ENCODE measurements at regions not wholly inside any gene's neighbourhood (a gene's known extent, or its start where the extent isn't known, plus 50 kb on each side); places are given as distances from the start of the nearest gene placed in this dataset.

GRCh38 chr4:77413766-77414165 is 191.9 kb upstream of the CXCL13 start:
- Mint-ChIP-seq H3K36me3 (ENCODE audit: insufficient read depth, unreplicated experiment) (no peaks in the 10 kb centered on the region), H3K27ac (ENCODE audit: unreplicated experiment) (no peak overlapping the region), H3K4me3 (ENCODE audit: unreplicated experiment) (no peak overlapping the region), H3K27me3 (ENCODE audit: insufficient read depth, unreplicated experiment) (peaks cover 12% of the 10 kb centered on the region), H3K4me1 (ENCODE audit: low read depth, unreplicated experiment) (no peaks in the 10 kb centered on the region), H3K9me3 (ENCODE audit: unreplicated experiment) (no peaks in the 10 kb centered on the region)
- Histone ChIP-seq H3K4me3 (ENCODE audit: low read depth, low read length) (no peak overlapping the region), H3K4me1 (no peaks in the 10 kb centered on the region), H3K27me3 (replicated peaks; ENCODE audit: control insufficient read depth, insufficient read depth, low read length) (no peaks in the 10 kb centered on the region), H3K9me3 (no peaks in the 10 kb centered on the region), H3K36me3 (ENCODE audit: control insufficient read depth, insufficient read depth, low read length) (no peaks in the 10 kb centered on the region)
- intact Hi-C loops (cut with micrococcal nuclease; ENCODE audit: unreplicated experiment), result no loop called here
- CTCF ChIA-PET, result no interaction called here
- no TSS peak for BruUV-seq (replicated peaks)
- TF ChIP-seq, protein P1, sequence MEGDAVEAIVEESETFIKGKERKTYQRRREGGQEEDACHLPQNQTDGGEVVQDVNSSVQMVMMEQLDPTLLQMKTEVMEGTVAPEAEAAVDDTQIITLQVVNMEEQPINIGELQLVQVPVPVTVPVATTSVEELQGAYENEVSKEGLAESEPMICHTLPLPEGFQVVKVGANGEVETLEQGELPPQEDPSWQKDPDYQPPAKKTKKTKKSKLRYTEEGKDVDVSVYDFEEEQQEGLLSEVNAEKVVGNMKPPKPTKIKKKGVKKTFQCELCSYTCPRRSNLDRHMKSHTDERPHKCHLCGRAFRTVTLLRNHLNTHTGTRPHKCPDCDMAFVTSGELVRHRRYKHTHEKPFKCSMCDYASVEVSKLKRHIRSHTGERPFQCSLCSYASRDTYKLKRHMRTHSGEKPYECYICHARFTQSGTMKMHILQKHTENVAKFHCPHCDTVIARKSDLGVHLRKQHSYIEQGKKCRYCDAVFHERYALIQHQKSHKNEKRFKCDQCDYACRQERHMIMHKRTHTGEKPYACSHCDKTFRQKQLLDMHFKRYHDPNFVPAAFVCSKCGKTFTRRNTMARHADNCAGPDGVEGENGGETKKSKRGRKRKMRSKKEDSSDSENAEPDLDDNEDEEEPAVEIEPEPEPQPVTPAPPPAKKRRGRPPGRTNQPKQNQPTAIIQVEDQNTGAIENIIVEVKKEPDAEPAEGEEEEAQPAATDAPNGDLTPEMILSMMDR (IDR thresholded peaks at IDR 0.05; ENCODE audit: insufficient read depth in 1 of 2, low read depth in 1 of 2, low read length in 1 of 2, severe bottlenecking in 1 of 2, unreplicated experiment in 1 of 2), result no peak
- POLR2A ChIA-PET, result no interaction called here
- no peak for DNase-seq

DNA sequence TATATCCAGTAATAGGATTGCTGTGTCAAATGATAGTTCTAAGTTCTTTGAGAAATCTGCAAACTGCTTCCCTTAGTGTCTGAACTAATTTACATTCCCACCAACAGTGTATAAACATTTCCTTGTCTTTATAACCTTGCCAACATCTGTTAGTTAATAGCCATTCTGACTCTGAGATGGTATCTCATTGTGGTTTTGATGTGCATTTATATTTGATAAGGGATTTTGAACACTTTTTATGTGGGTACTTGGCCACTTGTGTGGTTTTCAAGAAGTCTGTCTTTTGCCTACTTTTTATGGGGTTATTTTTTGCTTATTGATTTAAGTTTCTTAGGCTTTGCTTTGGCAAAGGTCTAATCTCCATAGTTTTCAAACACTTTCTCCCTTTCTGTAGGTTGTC is 189.9 kb upstream of the CXCL13 start:
- no peaks in the 10 kb centered on the region for H3K9me3 Mint-ChIP-seq (ENCODE audit: unreplicated experiment)
- Histone ChIP-seq H3K27me3 (replicated peaks; ENCODE audit: control insufficient read depth, insufficient read depth, low read length) (no peaks in the 10 kb centered on the region), H3K36me3 (ENCODE audit: control insufficient read depth, insufficient read depth, low read length) (no peaks in the 10 kb centered on the region), H3K9me3 (no peaks in the 10 kb centered on the region), H3K4me3 (ENCODE audit: low read depth, low read length) (no peak overlapping the region), H3K4me1 (no peaks in the 10 kb centered on the region)
- peaks cover 12% of the 10 kb centered on the region for H3K27me3 Mint-ChIP-seq (ENCODE audit: insufficient read depth, unreplicated experiment)
- TF ChIP-seq, protein P1 (IDR thresholded peaks at IDR 0.05; ENCODE audit: insufficient read depth in 1 of 2, low read depth in 1 of 2, low read length in 1 of 2, severe bottlenecking in 1 of 2, unreplicated experiment in 1 of 2), result no peak
- H3K27ac Mint-ChIP-seq (ENCODE audit: unreplicated experiment), result no peak overlapping the region
- no peak for DNase-seq
- ChIA-PET POLR2A (no interaction called here), CTCF (no interaction called here)
- H3K4me3 Mint-ChIP-seq (ENCODE audit: unreplicated experiment), result no peak overlapping the region
- no peaks in the 10 kb centered on the region for H3K36me3 Mint-ChIP-seq (ENCODE audit: insufficient read depth, unreplicated experiment)
- intact Hi-C loops (cut with micrococcal nuclease; ENCODE audit: unreplicated experiment), result loop anchor here (5.0 kb wide), 1 partner anchor 38 kb away; no protein-coding TSS in a partner anchor
- H3K4me1 Mint-ChIP-seq (ENCODE audit: low read depth, unreplicated experiment), result no peaks in the 10 kb centered on the region
- no TSS peak for BruUV-seq (replicated peaks)

- intact Hi-C loops (cut with micrococcal nuclease; ENCODE audit: unreplicated experiment), result loop anchor here (5.0 kb wide), 1 partner anchor 41 kb away; no protein-coding TSS in a partner anchor
- TF ChIP-seq, protein P1 (IDR thresholded peaks at IDR 0.05; ENCODE audit: insufficient read depth in 1 of 2, low read depth in 1 of 2, low read length in 1 of 2, severe bottlenecking in 1 of 2, unreplicated experiment in 1 of 2), result peak in 1 of 2 experiments; percentile 26
- H3K9me3 Mint-ChIP-seq (ENCODE audit: unreplicated experiment), result no peaks in the 10 kb centered on the region
- H3K4me3 Mint-ChIP-seq (ENCODE audit: unreplicated experiment), result no peak overlapping the region
- POLR2A ChIA-PET, result no interaction called here
- peaks cover 7% of the 10 kb centered on the region for H3K27me3 Mint-ChIP-seq (ENCODE audit: insufficient read depth, unreplicated experiment)
- no peaks in the 10 kb centered on the region for H3K4me1 Mint-ChIP-seq (ENCODE audit: low read depth, unreplicated experiment)
- Histone ChIP-seq H3K9me3 (no peaks in the 10 kb centered on the region), H3K4me1 (no peaks in the 10 kb centered on the region), H3K4me3 (ENCODE audit: low read depth, low read length) (no peak overlapping the region), H3K27me3 (replicated peaks; ENCODE audit: control insufficient read depth, insufficient read depth, low read length) (no peaks in the 10 kb centered on the region), H3K36me3 (ENCODE audit: control insufficient read depth, insufficient read depth, low read length) (no peaks in the 10 kb centered on the region)
- CTCF ChIA-PET, result interaction anchor here (0.9 to 1.2 kb wide), 7 partner anchors 9 to 56 kb away, joined by 3 to 5 read pairs (median 4); no protein-coding TSS in a partner anchor
- no peaks in the 10 kb centered on the region for H3K36me3 Mint-ChIP-seq (ENCODE audit: insufficient read depth, unreplicated experiment)
- DNase-seq, result peak in 1 of 2 experiments; percentile 15
- H3K27ac Mint-ChIP-seq (ENCODE audit: unreplicated experiment), result no peak overlapping the region
- no TSS peak for BruUV-seq (replicated peaks)
These were observed 187.3 kb upstream of the CXCL13 start for GRCh38 chr4:77418333-77418732.
